Forelimb muscle (tissue), 1 donor: ENCODE measurements at regions not wholly inside any gene's neighbourhood (a gene's known extent, or its start where the extent isn't known, plus 50 kb on each side); places are given as distances from the start of the nearest gene placed in this dataset.
A peak's percentile ranks its signal among the peaks of the same experiment; 100 is the strongest.

ENCODE experiments used
- DNase-seq: peaks from one replicate; pipeline ENCODE4 v3.0.0-alpha.2; 2013; ENCODE audit warnings: low read depth

- DNase-seq = no peak
These were observed 91.8 kb upstream of the TNC start for GRCh38 chr9:115209601-115210306.

- DNase-seq = no peak
These were observed 92.7 kb upstream of the TNC start for GRCh38 chr9:115210699-115211098.

- no peak for DNase-seq
These were observed 93.6 kb upstream of the TNC start for GRCh38 chr9:115211413-115212124.

GRCh38 chr9:115212125-115212605, 94.2 kb upstream of the TNC start:
- no peak for DNase-seq

GRCh38 chr9:115212832-115213231, 94.9 kb upstream of the TNC start:
- no peak for DNase-seq

GRCh38 chr9:115213818-115214334, 95.9 kb upstream of the TNC start:
- peak; percentile 89 for DNase-seq

- DNase-seq = no peak
These were observed 98.9 kb upstream of the TNC start for GRCh38 chr9:115216873-115217272.

- no peak for DNase-seq
These were observed 102.5 kb upstream of the TNC start for GRCh38 chr9:115220319-115221005.

- no peak for DNase-seq
These were observed 105.5 kb upstream of the TNC start for GRCh38 chr9:115223471-115223870.

- no peak for DNase-seq
These were observed 107.6 kb upstream of the TNC start for GRCh38 chr9:115225459-115226116.

- no peak for DNase-seq
These were observed 108.2 kb upstream of the TNC start for GRCh38 chr9:115226152-115226551.

GRCh38 chr9:115229496-115229895, 111.5 kb upstream of the TNC start:
- no peak for DNase-seq

GRCh38 chr9:115230924-115231515, 113.1 kb upstream of the TNC start:
- DNase-seq = no peak

GRCh38 chr9:115232181-115232774, 114.3 kb upstream of the TNC start:
- no peak for DNase-seq

GRCh38 chr9:115234094-115234493, 116.1 kb upstream of the TNC start:
- no peak for DNase-seq

GRCh38 chr9:115235221-115235620, 117.3 kb upstream of the TNC start:
- DNase-seq = no peak

GRCh38 chr9:115237385-115237998, 119.5 kb upstream of the TNC start:
- no peak for DNase-seq

GRCh38 chr9:115240676-115241075, 122.7 kb upstream of the TNC start:
- DNase-seq = no peak

GRCh38 chr9:115241641-115242040, 123.7 kb upstream of the TNC start:
- DNase-seq = no peak

GRCh38 chr9:115249488-115249887, 131.5 kb upstream of the TNC start:
- no peak for DNase-seq

GRCh38 chr9:115250621-115251032, 132.7 kb upstream of the TNC start:
- DNase-seq = no peak
